DOHH2 (cell line): ENCODE measurements at regions not wholly inside any gene's neighbourhood (a gene's known extent, or its start where the extent isn't known, plus 50 kb on each side); places are given as distances from the start of the nearest gene placed in this dataset.

ENCODE experiments used
- H3F3A ChIP-seq: fragments of 200-600 bp; sonication (generic), shearing (Covaris generic); 2 replicates; pipeline ENCODE4 v1.6.0; 2016; ENCODE audit warnings: antibody characterized with exemption, mild to moderate bottlenecking; ENCODE audit not compliant: control insufficient read depth, insufficient read depth
- H3K27ac ChIP-seq: fragments of 200-600 bp; sonication (generic); 2 replicates; pipeline ENCODE4 v1.5.1; 2014; ENCODE audit warnings: low read depth, mild to moderate bottlenecking, low read length, moderate library complexity
- H3K27me3 ChIP-seq: fragments of 200-600 bp; sonication (generic); 2 replicates; pipeline ENCODE4 v1.6.1; 2014; ENCODE audit warnings: mild to moderate bottlenecking, low read length, mixed read lengths; ENCODE audit not compliant: control insufficient read depth
- H3K36me3 ChIP-seq: fragments of 200-600 bp; sonication (generic); 2 replicates; pipeline ENCODE4 v1.6.1; 2014; ENCODE audit warnings: mild to moderate bottlenecking, low read length, moderate library complexity, mixed read lengths; ENCODE audit not compliant: control insufficient read depth
- H3K4me1 ChIP-seq: fragments of 200-600 bp; sonication (generic); 2 replicates; pipeline ENCODE4 v1.6.1; 2014; ENCODE audit warnings: mild to moderate bottlenecking, low read length, mixed read lengths; ENCODE audit not compliant: control insufficient read depth
- H3K4me2 ChIP-seq: fragments of 200-600 bp; sonication (generic); 2 replicates; pipeline ENCODE4 v1.6.0; 2014; ENCODE audit warnings: mild to moderate bottlenecking, low read length, moderate library complexity
- H3K4me3 ChIP-seq: fragments of 200-600 bp; sonication (generic); 2 replicates; pipeline ENCODE4 v1.5.1; 2014; ENCODE audit warnings: mild to moderate bottlenecking, low read length, mixed read lengths
- H3K79me2 ChIP-seq: fragments of 200-600 bp; sonication (generic); 2 replicates; pipeline ENCODE4 v1.6.1; 2014; ENCODE audit warnings: mild to moderate bottlenecking, low read length, mixed read lengths; ENCODE audit not compliant: control insufficient read depth
- H3K9me2 ChIP-seq: fragments of 200-600 bp; sonication (generic); replicated peaks from 2 replicates; pipeline ENCODE4 v1.6.1; 2014; ENCODE audit warnings: mild to moderate bottlenecking, low read length, mixed read lengths; ENCODE audit not compliant: control insufficient read depth
- H3K9me3 ChIP-seq: fragments of 200-600 bp; sonication (generic); 2 replicates; pipeline ENCODE4 v1.6.1; 2014; ENCODE audit warnings: antibody characterized with exemption, low read length, mixed read lengths; ENCODE audit not compliant: control insufficient read depth, insufficient read depth
- H4K20me1 ChIP-seq: fragments of 200-600 bp; sonication (generic); 2 replicates; pipeline ENCODE4 v1.6.0; 2014; ENCODE audit warnings: low read depth, mild to moderate bottlenecking, antibody characterized with exemption, low read length, moderate library complexity; ENCODE audit not compliant: control insufficient read depth, insufficient read depth
- CTCF ChIP-seq: fragments of 200-600 bp; sonication (generic); IDR thresholded peaks from one replicate; pipeline ENCODE4 v1.5.1; 2014; ENCODE audit warnings: antibody characterized with exemption, mild to moderate bottlenecking, low read depth, low read length; ENCODE audit not compliant: poor library complexity, severe bottlenecking
- EZH2phosphoT487 ChIP-seq: fragments of 200-600 bp; sonication (generic); IDR thresholded peaks from 2 replicates; pipeline ENCODE4 v1.6.1; 2017; ENCODE audit warnings: borderline replicate concordance, mild to moderate bottlenecking, antibody characterized with exemption, low read length, moderate library complexity, mixed read lengths

DNA sequence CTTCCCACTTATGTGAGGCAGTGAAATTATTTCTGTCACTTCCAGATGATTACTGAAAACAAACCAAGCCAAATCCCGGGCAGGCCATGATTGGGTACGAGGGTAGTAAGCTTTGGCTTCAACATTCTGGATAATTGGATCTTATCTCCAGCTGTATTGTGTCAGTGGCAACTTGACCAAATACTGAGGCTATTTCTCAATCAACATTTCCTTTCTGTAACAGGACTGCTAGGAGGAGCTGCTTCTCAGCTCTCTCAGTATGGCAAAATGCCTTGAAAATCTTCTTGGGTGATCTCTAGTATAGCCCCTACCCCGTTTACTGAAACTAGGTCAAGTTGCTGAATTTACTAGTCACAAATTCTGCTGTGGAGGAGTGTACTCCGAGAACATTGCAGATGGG is 169.3 kb upstream of the FRMPD4 start:
- Histone ChIP-seq H3F3A (no peaks in the 10 kb centered on the region), H3K79me2 (no peaks in the 10 kb centered on the region), H3K9me3 (no peaks in the 10 kb centered on the region), H3K4me1 (no peaks in the 10 kb centered on the region), H3K9me2 (no peaks in the 10 kb centered on the region), H3K27me3 (no peaks in the 10 kb centered on the region), H4K20me1 (no peaks in the 10 kb centered on the region), H3K4me3 (no peak overlapping the region), H3K4me2 (no peak overlapping the region), H3K36me3 (no peaks in the 10 kb centered on the region), H3K27ac (no peak overlapping the region)
- no peak for TF ChIP-seq EZH2phosphoT487
- no peak for TF ChIP-seq CTCF

DNA sequence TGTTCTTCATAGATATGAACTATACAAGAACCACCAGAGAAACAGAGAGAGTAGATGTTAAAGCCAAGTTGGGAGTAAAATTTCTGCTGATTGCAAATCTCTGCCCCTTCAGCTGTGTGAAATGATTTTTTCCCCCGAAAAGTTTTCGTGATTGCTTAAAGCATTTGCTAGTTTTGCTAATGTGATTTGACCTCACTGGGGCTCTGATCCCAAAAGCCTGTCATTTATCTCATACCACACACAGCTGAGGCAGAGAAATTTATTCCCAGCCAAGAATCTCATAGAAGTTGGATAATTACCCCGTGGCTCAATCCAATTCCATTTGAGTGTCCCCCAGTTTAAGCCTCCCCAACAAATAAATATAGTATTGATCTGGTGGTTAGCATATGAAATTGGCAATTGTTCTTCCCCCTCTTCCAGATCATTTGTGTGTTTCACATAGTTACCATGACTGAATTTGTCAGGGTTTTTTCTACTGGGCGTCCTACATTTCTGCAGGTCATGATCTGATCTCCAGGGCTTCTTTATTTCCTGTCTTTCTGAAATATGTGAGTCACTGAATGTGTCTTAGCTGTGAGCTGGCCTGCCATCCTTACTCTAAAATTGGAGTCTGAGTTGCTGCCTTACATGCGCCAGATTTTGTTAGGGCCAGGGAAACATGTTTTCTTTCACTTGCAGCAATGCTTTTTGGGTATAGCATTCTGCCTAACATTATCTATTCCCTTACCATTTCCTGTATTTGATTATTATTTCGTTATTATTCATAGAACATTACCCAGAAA is 167.5 kb upstream of the FRMPD4 start:
- H3K4me3 ChIP-seq: no peak overlapping the region
- H3K27me3 ChIP-seq: no peaks in the 10 kb centered on the region
- no peak overlapping the region for H3K27ac ChIP-seq
- TF ChIP-seq EZH2phosphoT487 (no peak), CTCF (no peak)
- H3K36me3 ChIP-seq: no peaks in the 10 kb centered on the region
- no peaks in the 10 kb centered on the region for H3K9me3 ChIP-seq
- H3K9me2 ChIP-seq: no peaks in the 10 kb centered on the region
- no peaks in the 10 kb centered on the region for H3F3A ChIP-seq
- H3K4me2 ChIP-seq: no peak overlapping the region
- H4K20me1 ChIP-seq: no peaks in the 10 kb centered on the region
- H3K79me2 ChIP-seq: no peaks in the 10 kb centered on the region
- no peaks in the 10 kb centered on the region for H3K4me1 ChIP-seq

DNA sequence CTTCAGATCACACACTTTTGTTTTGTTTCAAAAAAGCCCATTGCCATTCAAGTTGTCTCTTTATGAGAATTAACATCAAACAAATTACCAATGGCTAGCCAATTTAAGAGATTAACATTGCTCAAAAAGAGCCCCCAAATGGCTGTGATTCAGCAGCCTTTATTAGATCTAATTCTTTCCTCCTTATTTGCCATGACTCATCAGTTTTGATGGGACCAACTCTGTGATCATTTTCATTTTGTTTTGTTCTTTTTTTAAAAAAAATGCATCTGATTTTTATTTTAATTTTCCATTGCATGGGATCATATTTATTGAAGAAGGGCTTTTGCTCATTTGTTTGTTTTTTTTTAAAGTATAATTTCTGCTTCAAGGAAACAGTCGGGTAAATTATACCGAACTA is 161.6 kb upstream of the FRMPD4 start:
- H3K79me2 ChIP-seq: no peaks in the 10 kb centered on the region
- H3K4me2 ChIP-seq: no peak overlapping the region
- no peaks in the 10 kb centered on the region for H4K20me1 ChIP-seq
- H3K27me3 ChIP-seq: no peaks in the 10 kb centered on the region
- H3K36me3 ChIP-seq: no peaks in the 10 kb centered on the region
- H3K27ac ChIP-seq: no peak overlapping the region
- no peak overlapping the region for H3K4me3 ChIP-seq
- no peaks in the 10 kb centered on the region for H3K9me3 ChIP-seq
- TF ChIP-seq CTCF: no peak
- TF ChIP-seq EZH2phosphoT487: no peak
- H3K4me1 ChIP-seq: no peaks in the 10 kb centered on the region
- H3K9me2 ChIP-seq: no peaks in the 10 kb centered on the region
- H3F3A ChIP-seq: no peaks in the 10 kb centered on the region
